ENCODE measurements at regions not wholly inside any gene's neighbourhood (a gene's known extent, or its start where the extent isn't known, plus 50 kb on each side); places are given as distances from the start of the nearest gene placed in this dataset.
A peak's percentile ranks its signal among the peaks of the same experiment; 100 is the strongest.
"Not testable (repeated sequence)": the region's sequence is repeated elsewhere in the genome, so short reads cannot be mapped to it uniquely, and the experiment has no call there.

DNA sequence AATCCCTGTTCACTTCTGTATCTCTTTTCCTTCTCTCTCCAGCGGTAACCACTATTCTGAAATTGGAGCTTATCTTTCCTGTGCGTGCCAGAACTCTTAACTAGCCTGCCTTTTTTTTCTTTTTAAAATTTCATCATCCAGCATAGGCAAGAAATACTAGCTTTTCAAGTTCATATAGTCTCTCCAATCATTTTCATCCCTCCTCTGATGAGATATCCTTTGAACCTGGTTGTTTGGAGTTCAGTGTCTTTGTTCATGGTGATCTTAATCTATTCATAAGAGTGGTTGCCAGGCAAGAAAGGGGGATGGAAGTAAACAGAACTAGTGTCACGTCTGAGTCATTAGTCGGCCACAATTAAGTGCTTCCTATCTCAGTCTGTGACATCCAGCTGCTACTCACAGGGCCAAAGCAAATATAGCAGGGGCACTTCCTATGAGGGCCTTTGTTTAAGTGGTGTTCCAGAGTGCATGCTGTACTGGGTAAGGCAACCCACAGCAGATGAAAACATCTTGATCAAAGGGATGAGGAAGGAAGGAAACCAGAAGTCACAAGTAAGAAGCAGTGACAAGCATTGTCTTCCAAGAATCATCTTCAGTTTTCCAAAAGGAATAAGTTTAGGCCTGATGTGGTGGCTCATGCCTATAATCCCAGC, 56.4 kb upstream of the XIAP start:
- TF ChIP-seq, protein P1, sequence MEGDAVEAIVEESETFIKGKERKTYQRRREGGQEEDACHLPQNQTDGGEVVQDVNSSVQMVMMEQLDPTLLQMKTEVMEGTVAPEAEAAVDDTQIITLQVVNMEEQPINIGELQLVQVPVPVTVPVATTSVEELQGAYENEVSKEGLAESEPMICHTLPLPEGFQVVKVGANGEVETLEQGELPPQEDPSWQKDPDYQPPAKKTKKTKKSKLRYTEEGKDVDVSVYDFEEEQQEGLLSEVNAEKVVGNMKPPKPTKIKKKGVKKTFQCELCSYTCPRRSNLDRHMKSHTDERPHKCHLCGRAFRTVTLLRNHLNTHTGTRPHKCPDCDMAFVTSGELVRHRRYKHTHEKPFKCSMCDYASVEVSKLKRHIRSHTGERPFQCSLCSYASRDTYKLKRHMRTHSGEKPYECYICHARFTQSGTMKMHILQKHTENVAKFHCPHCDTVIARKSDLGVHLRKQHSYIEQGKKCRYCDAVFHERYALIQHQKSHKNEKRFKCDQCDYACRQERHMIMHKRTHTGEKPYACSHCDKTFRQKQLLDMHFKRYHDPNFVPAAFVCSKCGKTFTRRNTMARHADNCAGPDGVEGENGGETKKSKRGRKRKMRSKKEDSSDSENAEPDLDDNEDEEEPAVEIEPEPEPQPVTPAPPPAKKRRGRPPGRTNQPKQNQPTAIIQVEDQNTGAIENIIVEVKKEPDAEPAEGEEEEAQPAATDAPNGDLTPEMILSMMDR (optimal IDR thresholded peaks at IDR 0.05 in 1 of 3, IDR thresholded peaks at IDR 0.05 in 1 of 3, conservative IDR thresholded peaks at IDR 0.05 in 1 of 3; ENCODE audit: extremely low read depth in 1 of 3, insufficient read depth in 2 of 3, low read length in 3 of 3) = no peak
- no peak for TF ChIP-seq EZH2 (IDR thresholded peaks at IDR 0.05; ENCODE audit: low read length)
- H2AFZ ChIP-seq (ENCODE audit: control insufficient read depth, low read length) = no peak overlapping the region
- H3K4me3 ChIP-seq (ENCODE audit: control insufficient read depth in 2 of 3, extremely low read depth in 1 of 3, insufficient read depth in 2 of 3, low read depth in 1 of 3, low read length in 3 of 3) = no peak overlapping the region
- dilution Hi-C loops (cut with MboI; ENCODE audit: extremely low pct_ligation_motif_present, low sequenced_read_pairs) = no loop called here
- H3K9me1 ChIP-seq (ENCODE audit: control insufficient read depth, extremely low read depth, insufficient read depth, low read length) = no peaks in the 10 kb centered on the region
- no peak for FAIRE-seq
- peak; percentile 57 for DNase-seq (ENCODE audit: low read depth, low spot score)
- H3K79me2 ChIP-seq (ENCODE audit: control insufficient read depth, insufficient read depth, low read length) = no peaks in the 10 kb centered on the region
- peaks cover 9% of the 10 kb centered on the region for H3K4me1 ChIP-seq (ENCODE audit: control insufficient read depth, extremely low read depth, insufficient read depth, low read length)
- H3K9me3 ChIP-seq (ENCODE audit: control insufficient read depth, low read depth, low read length) = no peaks in the 10 kb centered on the region
- H3K9ac ChIP-seq (ENCODE audit: control insufficient read depth, extremely low read depth, insufficient read depth, low read length) = no peak overlapping the region
- no peaks in the 10 kb centered on the region for H3K27me3 ChIP-seq (ENCODE audit: control insufficient read depth, extremely low read depth, insufficient read depth, low read length)
- peak overlapping the region; percentile 25 for H3K27ac ChIP-seq (ENCODE audit: control insufficient read depth, insufficient read depth, low read length)
- H3K36me3 ChIP-seq (ENCODE audit: control insufficient read depth in 2 of 2, extremely low read depth in 1 of 2, insufficient read depth in 2 of 2, low read length in 2 of 2) = no peaks in the 10 kb centered on the region
- no peaks in the 10 kb centered on the region for H4K20me1 ChIP-seq (ENCODE audit: control insufficient read depth, extremely low read depth, insufficient read depth, low read length)
- H3K4me2 ChIP-seq (ENCODE audit: control insufficient read depth, extremely low read depth, insufficient read depth, low read depth, low read length) = peak overlapping the region; percentile 6

DNA sequence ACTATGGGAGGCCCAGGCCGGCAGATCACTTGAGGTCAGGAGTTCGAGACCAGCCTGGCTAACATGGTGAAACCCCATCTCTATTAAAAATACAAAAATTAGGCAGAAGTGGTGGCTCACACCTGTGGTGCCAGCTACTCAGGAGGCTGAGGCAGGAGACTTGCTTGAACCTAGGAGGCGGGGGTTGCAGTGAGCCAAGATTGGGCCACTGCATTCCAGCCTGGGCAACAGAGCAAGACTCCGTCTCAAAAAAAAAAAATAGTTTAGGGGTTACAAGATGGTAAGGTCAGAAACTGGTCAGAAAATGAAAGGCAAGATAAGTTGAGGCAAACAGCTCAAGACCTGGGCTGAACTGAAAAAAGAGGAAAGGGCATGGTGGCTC, 55.9 kb upstream of the XIAP start:
- DNase-seq (ENCODE audit: low read depth, low spot score); H3K4me2 ChIP-seq (ENCODE audit: control insufficient read depth, extremely low read depth, insufficient read depth, low read depth, low read length); FAIRE-seq; H3K4me3 ChIP-seq (ENCODE audit: control insufficient read depth in 2 of 3, extremely low read depth in 1 of 3, insufficient read depth in 2 of 3, low read depth in 1 of 3, low read length in 3 of 3); H3K9me3 ChIP-seq (ENCODE audit: control insufficient read depth, low read depth, low read length); H3K4me1 ChIP-seq (ENCODE audit: control insufficient read depth, extremely low read depth, insufficient read depth, low read length); H4K20me1 ChIP-seq (ENCODE audit: control insufficient read depth, extremely low read depth, insufficient read depth, low read length); H3K79me2 ChIP-seq (ENCODE audit: control insufficient read depth, insufficient read depth, low read length); H2AFZ ChIP-seq (ENCODE audit: control insufficient read depth, low read length); dilution Hi-C loops (cut with MboI; ENCODE audit: extremely low pct_ligation_motif_present, low sequenced_read_pairs); H3K9me1 ChIP-seq (ENCODE audit: control insufficient read depth, extremely low read depth, insufficient read depth, low read length); H3K27me3 ChIP-seq (ENCODE audit: control insufficient read depth, extremely low read depth, insufficient read depth, low read length); H3K9ac ChIP-seq (ENCODE audit: control insufficient read depth, extremely low read depth, insufficient read depth, low read length); H3K36me3 ChIP-seq (ENCODE audit: control insufficient read depth in 2 of 2, extremely low read depth in 1 of 2, insufficient read depth in 2 of 2, low read length in 2 of 2): not testable (repeated sequence)
- H3K27ac ChIP-seq (ENCODE audit: control insufficient read depth, insufficient read depth, low read length) = peak overlapping the region; percentile 25

GRCh38 chrX:123807835-123808416, 51.9 kb upstream of the XIAP start:
- Histone ChIP-seq H3K4me2 (ENCODE audit: control insufficient read depth, extremely low read depth, insufficient read depth, low read depth, low read length) (no peak overlapping the region), H3K27me3 (ENCODE audit: control insufficient read depth, extremely low read depth, insufficient read depth, low read length) (no peaks in the 10 kb centered on the region), H3K4me1 (ENCODE audit: control insufficient read depth, extremely low read depth, insufficient read depth, low read length) (peaks cover 9% of the 10 kb centered on the region), H4K20me1 (ENCODE audit: control insufficient read depth, extremely low read depth, insufficient read depth, low read length) (no peaks in the 10 kb centered on the region), H3K9me1 (ENCODE audit: control insufficient read depth, extremely low read depth, insufficient read depth, low read length) (no peaks in the 10 kb centered on the region), H3K9ac (ENCODE audit: control insufficient read depth, extremely low read depth, insufficient read depth, low read length) (no peak overlapping the region), H3K27ac (ENCODE audit: control insufficient read depth, insufficient read depth, low read length) (no peak overlapping the region), H3K79me2 (ENCODE audit: control insufficient read depth, insufficient read depth, low read length) (no peaks in the 10 kb centered on the region), H3K36me3 (ENCODE audit: control insufficient read depth in 2 of 2, extremely low read depth in 1 of 2, insufficient read depth in 2 of 2, low read length in 2 of 2) (no peaks in the 10 kb centered on the region), H3K9me3 (ENCODE audit: control insufficient read depth, low read depth, low read length) (no peaks in the 10 kb centered on the region), H3K4me3 (ENCODE audit: control insufficient read depth in 2 of 3, extremely low read depth in 1 of 3, insufficient read depth in 2 of 3, low read depth in 1 of 3, low read length in 3 of 3) (no peak overlapping the region), H2AFZ (ENCODE audit: control insufficient read depth, low read length) (no peak overlapping the region)
- no peak for FAIRE-seq
- dilution Hi-C loops (cut with MboI; ENCODE audit: extremely low pct_ligation_motif_present, low sequenced_read_pairs) = no loop called here
- TF ChIP-seq, protein P1 (optimal IDR thresholded peaks at IDR 0.05 in 1 of 3, IDR thresholded peaks at IDR 0.05 in 1 of 3, conservative IDR thresholded peaks at IDR 0.05 in 1 of 3; ENCODE audit: extremely low read depth in 1 of 3, insufficient read depth in 2 of 3, low read length in 3 of 3) = no peak
- no peak for TF ChIP-seq EZH2 (IDR thresholded peaks at IDR 0.05; ENCODE audit: low read length)
- no peak for DNase-seq (ENCODE audit: low read depth, low spot score)

Measured in keratinocyte (primary cell).